C4-2B (cell line): ENCODE measurements at regions not wholly inside any gene's neighbourhood (a gene's known extent, or its start where the extent isn't known, plus 50 kb on each side); places are given as distances from the start of the nearest gene placed in this dataset.

Source experiments
- ZFX ChIP-seq: fragments of 450-650 bp; IDR thresholded peaks from 2 replicates; pipeline ENCODE4 v1.6.1; 2017
- TF ChIP-seq, protein P1 (sequence below): fragments of 450-650 bp; conservative IDR thresholded peaks from 2 replicates; pipeline ENCODE4 v1.5.1; 2017; ENCODE audit warnings: mild to moderate bottlenecking

DNA sequence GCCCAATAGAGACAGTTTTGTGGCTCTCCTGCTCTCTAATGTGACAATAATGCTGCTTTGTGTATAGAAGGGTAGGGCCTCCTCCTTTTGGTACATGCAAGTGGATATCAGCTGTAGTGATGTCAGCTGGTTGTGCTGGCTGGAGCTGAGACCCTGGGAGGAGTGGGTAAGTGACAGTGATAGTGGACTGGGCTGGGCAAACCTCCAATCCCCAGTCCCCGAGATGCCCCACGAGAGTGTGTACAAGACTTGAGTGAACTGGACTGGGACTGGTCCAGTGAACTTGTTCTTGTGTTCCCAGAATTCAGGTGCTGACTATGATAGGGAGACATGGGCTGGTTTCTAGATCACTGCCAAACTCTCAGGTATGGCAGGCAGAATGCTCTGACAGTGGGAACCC is 583.6 kb upstream of the PCDH10 start:
- TF ChIP-seq, protein P1, sequence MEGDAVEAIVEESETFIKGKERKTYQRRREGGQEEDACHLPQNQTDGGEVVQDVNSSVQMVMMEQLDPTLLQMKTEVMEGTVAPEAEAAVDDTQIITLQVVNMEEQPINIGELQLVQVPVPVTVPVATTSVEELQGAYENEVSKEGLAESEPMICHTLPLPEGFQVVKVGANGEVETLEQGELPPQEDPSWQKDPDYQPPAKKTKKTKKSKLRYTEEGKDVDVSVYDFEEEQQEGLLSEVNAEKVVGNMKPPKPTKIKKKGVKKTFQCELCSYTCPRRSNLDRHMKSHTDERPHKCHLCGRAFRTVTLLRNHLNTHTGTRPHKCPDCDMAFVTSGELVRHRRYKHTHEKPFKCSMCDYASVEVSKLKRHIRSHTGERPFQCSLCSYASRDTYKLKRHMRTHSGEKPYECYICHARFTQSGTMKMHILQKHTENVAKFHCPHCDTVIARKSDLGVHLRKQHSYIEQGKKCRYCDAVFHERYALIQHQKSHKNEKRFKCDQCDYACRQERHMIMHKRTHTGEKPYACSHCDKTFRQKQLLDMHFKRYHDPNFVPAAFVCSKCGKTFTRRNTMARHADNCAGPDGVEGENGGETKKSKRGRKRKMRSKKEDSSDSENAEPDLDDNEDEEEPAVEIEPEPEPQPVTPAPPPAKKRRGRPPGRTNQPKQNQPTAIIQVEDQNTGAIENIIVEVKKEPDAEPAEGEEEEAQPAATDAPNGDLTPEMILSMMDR = no peak
- TF ChIP-seq ZFX = no peak
